ENCODE measurements at regions not wholly inside any gene's neighbourhood (a gene's known extent, or its start where the extent isn't known, plus 50 kb on each side); places are given as distances from the start of the nearest gene placed in this dataset.
"Not testable (repeated sequence)": the region's sequence is repeated elsewhere in the genome, so short reads cannot be mapped to it uniquely, and the experiment has no call there.

DNA sequence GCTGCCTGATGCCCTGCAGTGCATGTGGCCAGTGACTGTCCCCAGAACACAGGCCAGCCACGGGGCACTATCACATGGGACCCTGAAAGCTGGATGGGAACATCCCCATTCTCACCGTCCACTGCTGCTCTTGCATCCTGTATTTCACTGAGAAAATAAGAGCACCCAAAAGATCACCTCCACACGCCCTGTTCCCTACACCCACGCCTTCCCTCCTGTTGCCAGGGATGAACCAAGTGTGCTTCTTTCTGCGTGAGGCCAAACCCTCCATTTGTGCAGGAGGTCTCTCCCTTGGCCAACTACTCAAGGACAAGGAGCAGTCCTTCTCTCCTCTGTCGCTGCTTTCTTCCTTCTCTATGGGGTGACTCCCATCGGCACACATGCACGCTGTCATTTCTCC is 118.3 kb downstream of the LRRC37A3 start:
- CTCF ChIA-PET; intact Hi-C loops (cut with micrococcal nuclease; ENCODE audit: unreplicated experiment); H3K27me3 Mint-ChIP-seq (ENCODE audit: unreplicated experiment): not testable (repeated sequence)

DNA sequence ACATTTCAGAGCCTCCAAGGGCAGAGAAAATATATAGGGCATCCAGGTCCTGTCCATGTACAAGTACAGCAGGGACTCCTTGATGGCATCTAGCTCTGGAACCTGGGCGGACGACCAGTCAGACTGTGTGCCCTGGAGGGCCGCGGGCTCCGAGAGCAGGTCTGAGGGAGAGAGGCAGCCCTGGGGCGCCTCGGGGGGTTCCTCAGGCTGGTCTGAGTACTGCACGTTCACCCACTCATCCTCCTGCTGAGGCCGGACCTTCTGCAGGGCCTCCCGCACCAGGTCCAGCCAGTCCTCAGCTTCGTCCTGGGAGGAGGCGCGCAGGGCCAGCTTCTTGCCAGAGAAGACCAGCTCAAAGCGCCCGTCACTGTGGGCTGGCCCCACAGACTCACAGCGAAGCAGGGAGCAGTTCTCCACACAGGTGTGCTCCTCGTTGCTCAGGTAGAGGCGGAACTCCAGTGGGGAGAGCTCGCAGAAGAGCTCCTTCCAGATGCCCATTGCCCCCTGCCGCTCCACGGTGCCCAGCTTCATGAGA is 118.8 kb downstream of the LRRC37A3 start:
- CTCF ChIA-PET; BruUV-seq (replicated peaks); H3K36me3 Mint-ChIP-seq (ENCODE audit: insufficient read depth, unreplicated experiment); H3K4me1 Mint-ChIP-seq (ENCODE audit: low read depth, unreplicated experiment); intact Hi-C loops (cut with micrococcal nuclease; ENCODE audit: unreplicated experiment); H3K4me3 Mint-ChIP-seq (ENCODE audit: low read depth, unreplicated experiment); DNase-seq; H3K27me3 Mint-ChIP-seq (ENCODE audit: unreplicated experiment); H3K9me3 Mint-ChIP-seq (ENCODE audit: low read depth, unreplicated experiment); H3K27ac Mint-ChIP-seq (ENCODE audit: unreplicated experiment): not testable (repeated sequence)

More for the DNA sequence above, 118.3 kb downstream of the LRRC37A3 start:
- H3K9me3 Mint-ChIP-seq (ENCODE audit: low read depth, unreplicated experiment); H3K36me3 Mint-ChIP-seq (ENCODE audit: insufficient read depth, unreplicated experiment); H3K4me1 Mint-ChIP-seq (ENCODE audit: low read depth, unreplicated experiment); BruUV-seq (replicated peaks); DNase-seq; H3K4me3 Mint-ChIP-seq (ENCODE audit: low read depth, unreplicated experiment): not testable (repeated sequence)
- H3K27ac Mint-ChIP-seq (ENCODE audit: unreplicated experiment): peak overlapping the region; percentile 12

DNA sequence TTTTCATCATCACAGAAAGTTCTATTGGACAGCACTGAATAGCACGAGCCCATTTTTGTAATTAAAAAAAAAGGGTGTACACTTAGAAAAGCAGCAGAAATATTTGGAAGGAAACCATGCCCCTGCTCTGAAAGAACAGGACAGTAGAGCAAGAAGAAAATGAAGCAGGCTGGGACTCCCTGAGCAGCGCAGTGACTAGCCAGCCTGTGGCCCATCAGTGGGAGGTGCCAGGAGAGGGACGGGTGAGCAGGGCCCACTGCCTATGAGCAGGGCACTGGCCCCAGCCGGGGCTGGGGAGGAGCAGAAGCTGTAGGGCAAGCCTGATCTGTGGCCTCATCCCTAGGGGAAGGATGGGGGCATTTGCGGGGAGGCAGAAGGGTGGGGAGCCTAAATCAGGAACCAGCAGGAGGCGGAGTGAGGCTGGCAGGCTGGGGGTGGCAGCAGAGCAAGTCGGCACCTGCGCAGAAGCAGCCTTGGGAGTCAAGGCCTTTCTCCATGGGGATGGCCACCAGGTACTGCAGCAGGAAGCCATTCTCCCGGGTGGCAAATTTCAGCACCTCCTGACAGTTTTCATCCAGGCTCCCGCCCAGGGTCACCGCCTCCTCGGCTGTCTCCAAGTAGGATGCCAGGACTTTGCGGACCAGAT is 119.6 kb downstream of the LRRC37A3 start:
- H3K4me1 Mint-ChIP-seq (ENCODE audit: low read depth, unreplicated experiment); CTCF ChIA-PET; H3K27me3 Mint-ChIP-seq (ENCODE audit: unreplicated experiment); H3K4me3 Mint-ChIP-seq (ENCODE audit: low read depth, unreplicated experiment); intact Hi-C loops (cut with micrococcal nuclease; ENCODE audit: unreplicated experiment); H3K9me3 Mint-ChIP-seq (ENCODE audit: low read depth, unreplicated experiment); BruUV-seq (replicated peaks); H3K27ac Mint-ChIP-seq (ENCODE audit: unreplicated experiment); DNase-seq: not testable (repeated sequence)
- H3K36me3 Mint-ChIP-seq (ENCODE audit: insufficient read depth, unreplicated experiment): peaks cover 11% of the 10 kb centered on the region

DNA sequence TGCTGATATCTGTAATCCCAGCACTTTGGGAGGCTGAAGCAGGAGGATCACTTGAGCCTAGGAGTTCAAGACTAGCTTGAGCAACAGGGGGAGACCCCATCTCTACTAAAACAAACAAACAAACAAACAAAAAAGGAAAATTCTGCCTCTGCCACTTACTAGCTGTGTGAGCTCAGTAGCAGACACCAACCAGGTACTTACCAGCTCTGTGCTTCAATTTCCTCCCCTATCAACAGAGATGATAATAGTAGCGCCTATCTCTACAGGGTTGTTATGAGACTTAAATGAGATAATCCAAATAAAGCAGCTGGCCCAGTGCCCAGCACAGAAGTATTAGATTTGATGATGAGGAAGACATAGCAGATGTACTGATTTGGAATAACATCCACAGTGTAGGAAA is 120.3 kb downstream of the LRRC37A3 start:
- CTCF ChIA-PET; intact Hi-C loops (cut with micrococcal nuclease; ENCODE audit: unreplicated experiment); DNase-seq; BruUV-seq (replicated peaks); H3K27me3 Mint-ChIP-seq (ENCODE audit: unreplicated experiment); H3K27ac Mint-ChIP-seq (ENCODE audit: unreplicated experiment); H3K9me3 Mint-ChIP-seq (ENCODE audit: low read depth, unreplicated experiment); H3K4me3 Mint-ChIP-seq (ENCODE audit: low read depth, unreplicated experiment): not testable (repeated sequence)
- Mint-ChIP-seq H3K4me1 (ENCODE audit: low read depth, unreplicated experiment) (peaks cover 14% of the 10 kb centered on the region), H3K36me3 (ENCODE audit: insufficient read depth, unreplicated experiment) (peaks cover 17% of the 10 kb centered on the region)

GRCh38 chr17:64798489-64798790 is 120.8 kb downstream of the LRRC37A3 start:
- intact Hi-C loops (cut with micrococcal nuclease; ENCODE audit: unreplicated experiment); H3K27ac Mint-ChIP-seq (ENCODE audit: unreplicated experiment); H3K27me3 Mint-ChIP-seq (ENCODE audit: unreplicated experiment); DNase-seq; H3K4me3 Mint-ChIP-seq (ENCODE audit: low read depth, unreplicated experiment); BruUV-seq (replicated peaks); H3K9me3 Mint-ChIP-seq (ENCODE audit: low read depth, unreplicated experiment); CTCF ChIA-PET: not testable (repeated sequence)
- Mint-ChIP-seq H3K4me1 (ENCODE audit: low read depth, unreplicated experiment) (peaks cover 14% of the 10 kb centered on the region), H3K36me3 (ENCODE audit: insufficient read depth, unreplicated experiment) (peaks cover 17% of the 10 kb centered on the region)

GRCh38 chr17:64797746-64798488 is 121.4 kb downstream of the LRRC37A3 start:
- DNase-seq; CTCF ChIA-PET; H3K27ac Mint-ChIP-seq (ENCODE audit: unreplicated experiment); H3K27me3 Mint-ChIP-seq (ENCODE audit: unreplicated experiment); intact Hi-C loops (cut with micrococcal nuclease; ENCODE audit: unreplicated experiment); H3K9me3 Mint-ChIP-seq (ENCODE audit: low read depth, unreplicated experiment); BruUV-seq (replicated peaks); H3K4me3 Mint-ChIP-seq (ENCODE audit: low read depth, unreplicated experiment): not testable (repeated sequence)
- Mint-ChIP-seq H3K4me1 (ENCODE audit: low read depth, unreplicated experiment) (peaks cover 14% of the 10 kb centered on the region), H3K36me3 (ENCODE audit: insufficient read depth, unreplicated experiment) (peaks cover 17% of the 10 kb centered on the region)

DNA sequence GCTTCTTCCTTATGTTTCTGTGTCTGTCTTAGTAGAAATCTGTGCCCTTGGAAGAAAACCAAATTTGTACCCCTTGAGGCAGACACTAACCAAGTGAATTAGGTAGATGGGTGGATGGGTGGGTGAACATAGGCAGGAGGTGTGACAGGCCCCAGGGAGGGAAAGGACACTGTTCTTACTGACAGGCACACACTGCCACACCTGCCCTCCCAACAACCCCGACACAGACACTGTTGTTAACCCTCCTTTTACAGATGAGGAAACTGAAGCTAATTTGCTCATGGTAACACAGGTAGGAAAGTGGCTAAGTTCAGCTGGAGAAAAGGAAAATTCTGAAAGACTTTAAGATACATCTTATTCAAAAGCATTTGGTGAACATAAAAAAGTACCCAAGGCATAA is 123.9 kb downstream of the LRRC37A3 start:
- H3K4me3 Mint-ChIP-seq (ENCODE audit: low read depth, unreplicated experiment): peak overlapping the region; percentile 39
- H3K9me3 Mint-ChIP-seq (ENCODE audit: low read depth, unreplicated experiment); BruUV-seq (replicated peaks); H3K27me3 Mint-ChIP-seq (ENCODE audit: unreplicated experiment); CTCF ChIA-PET; intact Hi-C loops (cut with micrococcal nuclease; ENCODE audit: unreplicated experiment); DNase-seq: not testable (repeated sequence)
- peaks cover 17% of the 10 kb centered on the region for H3K36me3 Mint-ChIP-seq (ENCODE audit: insufficient read depth, unreplicated experiment)
- peaks cover 14% of the 10 kb centered on the region for H3K4me1 Mint-ChIP-seq (ENCODE audit: low read depth, unreplicated experiment)
- peak overlapping the region; percentile 90 for H3K27ac Mint-ChIP-seq (ENCODE audit: unreplicated experiment)

GRCh38 chr17:64794548-64795274 is 124.6 kb downstream of the LRRC37A3 start:
- TSS peak; percentile 77 for BruUV-seq (replicated peaks)
- H3K27me3 Mint-ChIP-seq (ENCODE audit: unreplicated experiment); intact Hi-C loops (cut with micrococcal nuclease; ENCODE audit: unreplicated experiment); H3K9me3 Mint-ChIP-seq (ENCODE audit: low read depth, unreplicated experiment): not testable (repeated sequence)
- CTCF ChIA-PET: interaction anchor here (1.4 kb wide), 1 partner anchor 20 kb away, joined by 7 read pairs; no protein-coding TSS in a partner anchor
- Mint-ChIP-seq H3K4me3 (ENCODE audit: low read depth, unreplicated experiment) (peak overlapping the region; percentile 39), H3K36me3 (ENCODE audit: insufficient read depth, unreplicated experiment) (peaks cover 17% of the 10 kb centered on the region), H3K4me1 (ENCODE audit: low read depth, unreplicated experiment) (peaks cover 14% of the 10 kb centered on the region), H3K27ac (ENCODE audit: unreplicated experiment) (peak overlapping the region; percentile 90)
- peak; percentile 55 for DNase-seq

DNA sequence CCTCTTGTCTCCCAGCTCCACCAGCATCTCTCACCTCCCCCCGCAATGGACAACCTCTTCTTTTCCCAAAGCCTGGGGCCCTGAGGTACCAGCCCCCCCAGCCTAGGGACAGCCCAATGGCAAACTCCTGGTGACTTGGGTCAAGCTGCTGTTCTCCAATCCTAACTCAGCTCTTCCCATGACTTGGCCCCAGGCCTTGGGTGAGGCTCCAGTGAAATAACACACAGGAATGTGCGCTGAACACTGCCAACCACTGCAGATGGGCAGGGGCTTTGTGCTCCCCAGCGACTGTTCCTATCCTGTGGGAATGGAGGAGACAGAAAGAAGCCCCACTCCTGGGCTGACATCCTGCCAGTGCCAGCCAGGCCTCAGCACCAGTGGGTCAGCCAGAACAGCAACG is 125.2 kb downstream of the LRRC37A3 start:
- H3K4me1 Mint-ChIP-seq (ENCODE audit: low read depth, unreplicated experiment): peaks cover 14% of the 10 kb centered on the region
- peaks cover 17% of the 10 kb centered on the region for H3K36me3 Mint-ChIP-seq (ENCODE audit: insufficient read depth, unreplicated experiment)
- BruUV-seq (replicated peaks); intact Hi-C loops (cut with micrococcal nuclease; ENCODE audit: unreplicated experiment); H3K27me3 Mint-ChIP-seq (ENCODE audit: unreplicated experiment); H3K9me3 Mint-ChIP-seq (ENCODE audit: low read depth, unreplicated experiment): not testable (repeated sequence)
- peak; percentile 39 for DNase-seq
- H3K4me3 Mint-ChIP-seq (ENCODE audit: low read depth, unreplicated experiment): peak overlapping the region; percentile 39
- peak overlapping the region; percentile 90 for H3K27ac Mint-ChIP-seq (ENCODE audit: unreplicated experiment)
- CTCF ChIA-PET: interaction anchor here (1.4 kb wide), 1 partner anchor 20 kb away, joined by 7 read pairs; no protein-coding TSS in a partner anchor

Measured in Calu3 (cell line).